Neural cell (in vitro differentiated cells): ENCODE measurements at regions not wholly inside any gene's neighbourhood (a gene's known extent, or its start where the extent isn't known, plus 50 kb on each side); places are given as distances from the start of the nearest gene placed in this dataset.

Experiments used
- CTCF ChIP-seq: fragments of 450-650 bp; IDR thresholded peaks from 2 replicates; pipeline ENCODE4 v1.5.1; 2014; ENCODE audit warnings: antibody characterized with exemption, mild to moderate bottlenecking, moderate library complexity; ENCODE audit not compliant: poor library complexity, severe bottlenecking
- RAD21 ChIP-seq: fragments of 450-650 bp; conservative IDR thresholded peaks from 2 replicates; pipeline ENCODE4 v1.6.1; 2014; ENCODE audit warnings: antibody characterized with exemption, mild to moderate bottlenecking, moderate library complexity
- SMC3 ChIP-seq: fragments of 450-650 bp; conservative IDR thresholded peaks from 2 replicates; pipeline ENCODE4 v1.6.1; 2014; ENCODE audit warnings: antibody characterized with exemption, mild to moderate bottlenecking, moderate library complexity; ENCODE audit not compliant: poor library complexity
- TF ChIP-seq, protein P1 (sequence below): IDR thresholded peaks from 2 replicates; pipeline ENCODE4 v1.6.1; 2012; ENCODE audit warnings: borderline replicate concordance

- no peak for TF ChIP-seq SMC3
- TF ChIP-seq, protein P1, sequence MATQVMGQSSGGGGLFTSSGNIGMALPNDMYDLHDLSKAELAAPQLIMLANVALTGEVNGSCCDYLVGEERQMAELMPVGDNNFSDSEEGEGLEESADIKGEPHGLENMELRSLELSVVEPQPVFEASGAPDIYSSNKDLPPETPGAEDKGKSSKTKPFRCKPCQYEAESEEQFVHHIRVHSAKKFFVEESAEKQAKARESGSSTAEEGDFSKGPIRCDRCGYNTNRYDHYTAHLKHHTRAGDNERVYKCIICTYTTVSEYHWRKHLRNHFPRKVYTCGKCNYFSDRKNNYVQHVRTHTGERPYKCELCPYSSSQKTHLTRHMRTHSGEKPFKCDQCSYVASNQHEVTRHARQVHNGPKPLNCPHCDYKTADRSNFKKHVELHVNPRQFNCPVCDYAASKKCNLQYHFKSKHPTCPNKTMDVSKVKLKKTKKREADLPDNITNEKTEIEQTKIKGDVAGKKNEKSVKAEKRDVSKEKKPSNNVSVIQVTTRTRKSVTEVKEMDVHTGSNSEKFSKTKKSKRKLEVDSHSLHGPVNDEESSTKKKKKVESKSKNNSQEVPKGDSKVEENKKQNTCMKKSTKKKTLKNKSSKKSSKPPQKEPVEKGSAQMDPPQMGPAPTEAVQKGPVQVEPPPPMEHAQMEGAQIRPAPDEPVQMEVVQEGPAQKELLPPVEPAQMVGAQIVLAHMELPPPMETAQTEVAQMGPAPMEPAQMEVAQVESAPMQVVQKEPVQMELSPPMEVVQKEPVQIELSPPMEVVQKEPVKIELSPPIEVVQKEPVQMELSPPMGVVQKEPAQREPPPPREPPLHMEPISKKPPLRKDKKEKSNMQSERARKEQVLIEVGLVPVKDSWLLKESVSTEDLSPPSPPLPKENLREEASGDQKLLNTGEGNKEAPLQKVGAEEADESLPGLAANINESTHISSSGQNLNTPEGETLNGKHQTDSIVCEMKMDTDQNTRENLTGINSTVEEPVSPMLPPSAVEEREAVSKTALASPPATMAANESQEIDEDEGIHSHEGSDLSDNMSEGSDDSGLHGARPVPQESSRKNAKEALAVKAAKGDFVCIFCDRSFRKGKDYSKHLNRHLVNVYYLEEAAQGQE = no peak
- TF ChIP-seq CTCF = no peak
- TF ChIP-seq RAD21 = no peak
Measured at GRCh38 chr7:94748376-94748775, 92.4 kb upstream of the SGCE start.
